ENCODE measurements at regions not wholly inside any gene's neighbourhood (a gene's known extent, or its start where the extent isn't known, plus 50 kb on each side); places are given as distances from the start of the nearest gene placed in this dataset.

- intact Hi-C loops (cut with micrococcal nuclease; ENCODE audit: unreplicated experiment), result no loop called here
- no peak overlapping the region for H3K4me2 ChIP-seq (ENCODE audit: low read length)
- TF ChIP-seq EZH2phosphoT487 (IDR thresholded peaks at IDR 0.05; ENCODE audit: borderline replicate concordance, low read depth, low read length) (no peak), CTCF (conservative IDR thresholded peaks at IDR 0.05; ENCODE audit: low read length) (no peak)
- no peaks in the 10 kb centered on the region for H3K79me2 ChIP-seq (ENCODE audit: insufficient read depth, low read depth, low read length)
- H4K20me1 ChIP-seq (ENCODE audit: insufficient read depth, low read length), result no peaks in the 10 kb centered on the region
- H3K4me1 ChIP-seq (ENCODE audit: insufficient read depth, low read length, poor library complexity, severe bottlenecking), result no peaks in the 10 kb centered on the region
- POLR2A ChIA-PET, result no interaction called here
- no peak for DNase-seq (ENCODE audit: low spot score)
- no peaks in the 10 kb centered on the region for H3K36me3 ChIP-seq (ENCODE audit: insufficient read depth, low read length)
- no peak overlapping the region for H3K27ac ChIP-seq (ENCODE audit: low read depth, low read length, poor library complexity, severe bottlenecking)
- no TSS peak for BruUV-seq (replicated peaks)
- no peak overlapping the region for H3K4me3 ChIP-seq (ENCODE audit: low read depth, low read length, poor library complexity, severe bottlenecking)
- CTCF ChIA-PET (ENCODE audit: unreplicated experiment), result no interaction called here
- no peaks in the 10 kb centered on the region for H3K9me3 ChIP-seq (ENCODE audit: low read length)
- no peaks in the 10 kb centered on the region for H3K9me2 ChIP-seq (ENCODE audit: insufficient read depth, low read length)
- no peak overlapping the region for H2AFZ ChIP-seq (ENCODE audit: low read length)
Observed at GRCh38 chr5:101425339-101425859, 522.3 kb upstream of the ST8SIA4 start.

GRCh38 chr5:101424530-101425175 is 521.6 kb upstream of the ST8SIA4 start:
- ChIA-PET CTCF (ENCODE audit: unreplicated experiment) (no interaction called here), POLR2A (no interaction called here)
- BruUV-seq (replicated peaks), result no TSS peak
- Histone ChIP-seq H3K9me2 (ENCODE audit: insufficient read depth, low read length) (no peaks in the 10 kb centered on the region), H3K4me1 (ENCODE audit: insufficient read depth, low read length, poor library complexity, severe bottlenecking) (no peaks in the 10 kb centered on the region), H3K27ac (ENCODE audit: low read depth, low read length, poor library complexity, severe bottlenecking) (no peak overlapping the region), H3K4me3 (ENCODE audit: low read depth, low read length, poor library complexity, severe bottlenecking) (no peak overlapping the region), H2AFZ (ENCODE audit: low read length) (no peak overlapping the region), H3K36me3 (ENCODE audit: insufficient read depth, low read length) (no peaks in the 10 kb centered on the region), H3K4me2 (ENCODE audit: low read length) (no peak overlapping the region), H4K20me1 (ENCODE audit: insufficient read depth, low read length) (no peaks in the 10 kb centered on the region), H3K79me2 (ENCODE audit: insufficient read depth, low read depth, low read length) (no peaks in the 10 kb centered on the region), H3K9me3 (ENCODE audit: low read length) (no peaks in the 10 kb centered on the region)
- intact Hi-C loops (cut with micrococcal nuclease; ENCODE audit: unreplicated experiment), result no loop called here
- no peak for DNase-seq (ENCODE audit: low spot score)
- no peak for TF ChIP-seq EZH2phosphoT487 (IDR thresholded peaks at IDR 0.05; ENCODE audit: borderline replicate concordance, low read depth, low read length)
- no peak for TF ChIP-seq CTCF (conservative IDR thresholded peaks at IDR 0.05; ENCODE audit: low read length)

GRCh38 chr5:101418713-101419118 is 515.6 kb upstream of the ST8SIA4 start:
- DNase-seq (ENCODE audit: low spot score), result no peak
- no peaks in the 10 kb centered on the region for H3K9me2 ChIP-seq (ENCODE audit: insufficient read depth, low read length)
- H2AFZ ChIP-seq (ENCODE audit: low read length), result no peak overlapping the region
- no peaks in the 10 kb centered on the region for H3K9me3 ChIP-seq (ENCODE audit: low read length)
- H3K4me3 ChIP-seq (ENCODE audit: low read depth, low read length, poor library complexity, severe bottlenecking), result no peak overlapping the region
- intact Hi-C loops (cut with micrococcal nuclease; ENCODE audit: unreplicated experiment), result no loop called here
- no peak for TF ChIP-seq EZH2phosphoT487 (IDR thresholded peaks at IDR 0.05; ENCODE audit: borderline replicate concordance, low read depth, low read length)
- TF ChIP-seq CTCF (conservative IDR thresholded peaks at IDR 0.05; ENCODE audit: low read length), result no peak
- H3K4me2 ChIP-seq (ENCODE audit: low read length), result no peak overlapping the region
- ChIA-PET CTCF (ENCODE audit: unreplicated experiment) (no interaction called here), POLR2A (interaction anchor here (0.5 kb wide), 1 partner anchor 295 kb away, joined by 5 read pairs; no protein-coding TSS in a partner anchor)
- no TSS peak for BruUV-seq (replicated peaks)
- no peaks in the 10 kb centered on the region for H3K36me3 ChIP-seq (ENCODE audit: insufficient read depth, low read length)
- H3K79me2 ChIP-seq (ENCODE audit: insufficient read depth, low read depth, low read length), result no peaks in the 10 kb centered on the region
- H3K27ac ChIP-seq (ENCODE audit: low read depth, low read length, poor library complexity, severe bottlenecking), result no peak overlapping the region
- no peaks in the 10 kb centered on the region for H4K20me1 ChIP-seq (ENCODE audit: insufficient read depth, low read length)
- H3K4me1 ChIP-seq (ENCODE audit: insufficient read depth, low read length, poor library complexity, severe bottlenecking), result no peaks in the 10 kb centered on the region

Data from OCI-LY7 (cell line).